ENCODE measurements at regions not wholly inside any gene's neighbourhood (a gene's known extent, or its start where the extent isn't known, plus 50 kb on each side); places are given as distances from the start of the nearest gene placed in this dataset.

GRCh38 chr2:21892140-21892539 lies 768.4 kb downstream of the TDRD15 start:
- TF ChIP-seq CTCF (IDR thresholded peaks at IDR 0.05): no peak
- TF ChIP-seq POLR2AphosphoS5 (IDR thresholded peaks at IDR 0.05; ENCODE audit: insufficient read depth in 1 of 2, low read depth in 1 of 2): no peak
- no peak for TF ChIP-seq POLR2A (IDR thresholded peaks at IDR 0.05)

All from vagina (tissue), 2 donors.